ENCODE measurements at regions not wholly inside any gene's neighbourhood (a gene's known extent, or its start where the extent isn't known, plus 50 kb on each side); places are given as distances from the start of the nearest gene placed in this dataset.
"Not testable (repeated sequence)": the region's sequence is repeated elsewhere in the genome, so short reads cannot be mapped to it uniquely, and the experiment has no call there.

DNA sequence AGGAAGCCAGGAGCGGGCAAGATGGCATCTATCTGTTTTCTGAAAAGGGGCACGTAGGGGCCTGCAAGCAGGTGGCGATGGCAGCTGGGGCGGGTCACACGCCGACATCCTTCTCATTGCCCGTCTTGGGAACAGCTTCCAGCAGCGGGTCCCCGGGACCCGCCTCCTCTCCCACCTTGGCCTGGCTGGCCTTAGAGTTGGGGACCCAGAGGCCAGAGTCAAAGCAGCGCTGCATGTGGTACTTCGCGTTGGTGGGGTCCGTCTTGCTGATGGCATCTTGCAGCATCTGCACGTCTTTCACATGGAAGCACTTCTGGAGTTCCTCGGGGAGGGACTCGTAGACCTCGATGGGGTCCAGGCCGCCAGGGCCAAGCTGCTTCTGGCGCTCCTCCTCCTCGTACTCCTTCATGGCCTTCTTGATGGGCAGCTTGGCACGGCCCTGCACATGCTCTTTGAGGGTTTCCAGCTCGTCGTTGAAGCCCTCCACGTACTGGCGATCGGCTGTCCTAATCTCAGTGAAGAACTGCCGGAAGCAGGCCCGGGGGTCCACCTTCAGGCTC lies 127.6 kb upstream of the CLINT1 start:
- Histone ChIP-seq H3K9ac (ENCODE audit: insufficient read length) (no peak overlapping the region), H3K4me3 (no peak overlapping the region), H3K27ac (no peak overlapping the region), H3K36me3 (ENCODE audit: insufficient read depth, low read length) (no peaks in the 10 kb centered on the region), H3K9me3 (ENCODE audit: low read depth, low read length) (no peaks in the 10 kb centered on the region)
- DNase-seq (ENCODE audit: low read depth, low spot score), result no peak
- TF ChIP-seq FOXP2 (optimal IDR thresholded peaks at IDR 0.05; ENCODE audit: control extremely low read depth, extremely low read length, insufficient read depth) (no peak), EZH2 (IDR thresholded peaks at IDR 0.05) (no peak), POLR2AphosphoS5 (IDR thresholded peaks at IDR 0.05; ENCODE audit: borderline replicate concordance, low read depth, low read length) (no peak)

GRCh38 chr5:157984611-157985010 lies 125.7 kb upstream of the CLINT1 start:
- TF ChIP-seq FOXP2 (optimal IDR thresholded peaks at IDR 0.05; ENCODE audit: control extremely low read depth, extremely low read length, insufficient read depth) (no peak), EZH2 (IDR thresholded peaks at IDR 0.05) (no peak), POLR2AphosphoS5 (IDR thresholded peaks at IDR 0.05; ENCODE audit: borderline replicate concordance, low read depth, low read length) (no peak)
- H3K27ac ChIP-seq, result no peak overlapping the region
- DNase-seq (ENCODE audit: low read depth, low spot score), result no peak
- H3K9me3 ChIP-seq (ENCODE audit: low read depth, low read length), result no peaks in the 10 kb centered on the region
- H3K9ac ChIP-seq (ENCODE audit: insufficient read length), result no peak overlapping the region
- no peak overlapping the region for H3K4me3 ChIP-seq
- no peaks in the 10 kb centered on the region for H3K36me3 ChIP-seq (ENCODE audit: insufficient read depth, low read length)

- no peak for TF ChIP-seq EZH2 (IDR thresholded peaks at IDR 0.05)
- no peak for TF ChIP-seq FOXP2 (optimal IDR thresholded peaks at IDR 0.05; ENCODE audit: control extremely low read depth, extremely low read length, insufficient read depth)
- TF ChIP-seq POLR2AphosphoS5 (IDR thresholded peaks at IDR 0.05; ENCODE audit: borderline replicate concordance, low read depth, low read length), result no peak
Observed at GRCh38 chr5:157983906-157984551, 125.1 kb upstream of the CLINT1 start.

DNA sequence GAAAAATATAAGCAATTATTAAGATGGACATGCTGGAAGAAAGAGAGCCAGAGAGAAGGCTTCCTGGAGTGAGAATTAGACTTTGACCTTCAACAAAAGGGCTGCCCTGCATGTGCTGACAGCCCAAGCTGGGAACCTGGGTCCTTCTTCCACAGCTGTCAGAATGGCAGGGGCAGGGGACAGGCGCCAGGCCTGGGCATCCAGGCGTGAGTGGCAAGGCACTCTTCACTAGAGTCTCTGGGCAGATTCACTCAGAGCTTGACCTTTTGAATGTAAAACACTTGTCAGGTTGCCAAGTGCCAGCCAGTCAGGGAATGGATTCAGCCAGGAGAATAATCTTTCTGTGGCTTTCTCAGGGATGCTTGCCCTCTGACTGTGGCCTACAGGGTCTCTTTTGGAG lies 119.1 kb upstream of the CLINT1 start:
- no peaks in the 10 kb centered on the region for H3K9me3 ChIP-seq (ENCODE audit: low read depth, low read length)
- no peaks in the 10 kb centered on the region for H3K36me3 ChIP-seq (ENCODE audit: insufficient read depth, low read length)
- TF ChIP-seq EZH2 (IDR thresholded peaks at IDR 0.05), result no peak
- TF ChIP-seq POLR2AphosphoS5 (IDR thresholded peaks at IDR 0.05; ENCODE audit: borderline replicate concordance, low read depth, low read length), result no peak
- TF ChIP-seq FOXP2 (optimal IDR thresholded peaks at IDR 0.05; ENCODE audit: control extremely low read depth, extremely low read length, insufficient read depth), result no peak
- no peak overlapping the region for H3K4me3 ChIP-seq
- no peak for DNase-seq (ENCODE audit: low read depth, low spot score)
- no peak overlapping the region for H3K27ac ChIP-seq
- H3K9ac ChIP-seq (ENCODE audit: insufficient read length), result no peak overlapping the region

More at GRCh38 chr5:157983906-157984551, 125.1 kb upstream of the CLINT1 start:
- DNase-seq (ENCODE audit: low read depth, low spot score), result no peak
- H3K9me3 ChIP-seq (ENCODE audit: low read depth, low read length), result no peaks in the 10 kb centered on the region
- no peak overlapping the region for H3K27ac ChIP-seq
- no peaks in the 10 kb centered on the region for H3K36me3 ChIP-seq (ENCODE audit: insufficient read depth, low read length)
- no peak overlapping the region for H3K4me3 ChIP-seq
- no peak overlapping the region for H3K9ac ChIP-seq (ENCODE audit: insufficient read length)

DNA sequence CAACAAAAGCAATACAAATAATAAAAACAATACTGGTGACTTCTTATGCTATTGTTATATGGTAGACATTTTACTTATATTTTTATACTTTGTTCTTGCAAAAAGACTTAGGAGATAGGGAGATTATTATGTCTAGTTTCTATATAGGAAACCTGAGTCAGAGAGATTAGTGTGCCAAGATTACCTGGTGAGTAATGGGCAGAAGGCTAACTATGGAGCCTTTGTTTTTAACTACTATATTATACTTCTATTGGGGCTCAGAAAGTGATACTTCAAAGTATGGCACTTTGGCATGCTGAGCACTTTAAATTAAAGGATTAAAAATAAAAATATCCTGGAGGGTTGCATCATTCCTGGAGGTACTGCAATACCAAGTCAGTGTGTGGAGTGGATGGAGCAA lies 117.5 kb upstream of the CLINT1 start:
- TF ChIP-seq POLR2AphosphoS5 (IDR thresholded peaks at IDR 0.05; ENCODE audit: borderline replicate concordance, low read depth, low read length), result no peak
- no peak for TF ChIP-seq FOXP2 (optimal IDR thresholded peaks at IDR 0.05; ENCODE audit: control extremely low read depth, extremely low read length, insufficient read depth)
- TF ChIP-seq EZH2 (IDR thresholded peaks at IDR 0.05), result no peak
- no peak overlapping the region for H3K27ac ChIP-seq

DNA sequence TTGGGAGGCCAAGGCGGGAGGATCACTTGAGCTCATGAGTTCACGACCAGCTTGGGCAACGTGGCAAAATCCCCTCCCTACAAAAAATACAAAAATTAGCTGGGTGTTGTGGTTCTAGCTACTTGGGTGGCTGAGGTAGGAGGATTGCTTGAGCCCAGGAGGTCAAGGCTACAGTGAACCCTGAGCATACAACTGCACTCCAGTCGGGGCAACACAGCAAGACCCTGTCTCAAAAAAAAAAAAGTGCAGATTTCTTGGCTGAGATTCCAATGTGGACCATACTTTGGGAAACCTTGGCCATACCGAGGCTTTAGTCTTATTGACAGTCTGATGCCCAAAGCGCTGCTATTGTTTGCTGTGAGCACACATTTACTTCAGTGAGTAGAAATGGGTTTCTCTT lies 113.6 kb upstream of the CLINT1 start:
- TF ChIP-seq POLR2AphosphoS5 (IDR thresholded peaks at IDR 0.05; ENCODE audit: borderline replicate concordance, low read depth, low read length) (no peak), FOXP2 (optimal IDR thresholded peaks at IDR 0.05; ENCODE audit: control extremely low read depth, extremely low read length, insufficient read depth) (no peak), EZH2 (IDR thresholded peaks at IDR 0.05) (no peak)
- DNase-seq (ENCODE audit: low read depth, low spot score), result no peak
- H3K36me3 ChIP-seq (ENCODE audit: insufficient read depth, low read length), result no peaks in the 10 kb centered on the region
- H3K9ac ChIP-seq (ENCODE audit: insufficient read length), result no peak overlapping the region
- no peaks in the 10 kb centered on the region for H3K9me3 ChIP-seq (ENCODE audit: low read depth, low read length)
- no peak overlapping the region for H3K27ac ChIP-seq
- H3K4me3 ChIP-seq, result no peak overlapping the region

More for the DNA sequence above, 117.5 kb upstream of the CLINT1 start:
- Histone ChIP-seq H3K9ac (ENCODE audit: insufficient read length) (no peak overlapping the region), H3K36me3 (ENCODE audit: insufficient read depth, low read length) (no peaks in the 10 kb centered on the region), H3K9me3 (ENCODE audit: low read depth, low read length) (no peaks in the 10 kb centered on the region), H3K4me3 (no peak overlapping the region)
- DNase-seq (ENCODE audit: low read depth, low spot score), result no peak

DNA sequence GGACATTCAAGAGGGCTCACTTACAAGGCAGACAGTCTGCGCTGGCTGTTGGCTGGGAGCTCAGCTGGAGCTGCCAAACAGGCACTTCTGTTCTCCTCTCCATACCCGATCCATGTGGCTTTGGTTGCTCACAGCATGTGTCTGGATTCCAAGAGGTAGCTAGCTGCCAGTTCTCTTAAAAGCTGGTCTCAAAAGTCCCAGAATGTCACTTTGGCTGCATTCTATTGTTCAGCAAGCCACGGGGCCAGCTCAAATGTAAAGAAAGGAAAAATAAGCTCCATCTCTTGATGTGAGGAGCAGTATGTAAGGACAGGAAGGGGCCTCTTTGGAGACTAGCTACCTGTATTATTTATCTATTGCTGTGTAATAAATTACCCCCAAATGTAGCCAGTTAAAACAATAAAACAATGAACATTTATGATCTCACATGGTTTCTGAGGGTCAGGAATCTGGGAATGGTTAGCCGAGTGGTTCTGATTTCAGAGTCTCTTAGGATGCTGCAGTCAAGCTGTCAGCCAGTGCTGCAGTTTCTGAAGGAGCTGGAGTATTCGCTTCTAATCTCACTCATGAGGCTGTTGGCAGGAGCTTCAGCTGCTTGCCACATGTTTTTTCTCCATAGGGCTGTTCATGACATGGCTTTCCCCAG lies 112.7 kb upstream of the CLINT1 start:
- H3K4me3 ChIP-seq, result peak overlapping the region; percentile 41; the same call in 1 of the 2 replicates
- no peaks in the 10 kb centered on the region for H3K36me3 ChIP-seq (ENCODE audit: insufficient read depth, low read length)
- peak overlapping the region; percentile 11; the same call in 1 of the 2 replicates for H3K27ac ChIP-seq
- H3K9ac ChIP-seq (ENCODE audit: insufficient read length), result peak overlapping the region; percentile 3
- TF ChIP-seq POLR2AphosphoS5 (IDR thresholded peaks at IDR 0.05; ENCODE audit: borderline replicate concordance, low read depth, low read length) (no peak), EZH2 (IDR thresholded peaks at IDR 0.05) (no peak), FOXP2 (optimal IDR thresholded peaks at IDR 0.05; ENCODE audit: control extremely low read depth, extremely low read length, insufficient read depth) (no peak)
- no peak for DNase-seq (ENCODE audit: low read depth, low spot score)
- no peaks in the 10 kb centered on the region for H3K9me3 ChIP-seq (ENCODE audit: low read depth, low read length)

DNA sequence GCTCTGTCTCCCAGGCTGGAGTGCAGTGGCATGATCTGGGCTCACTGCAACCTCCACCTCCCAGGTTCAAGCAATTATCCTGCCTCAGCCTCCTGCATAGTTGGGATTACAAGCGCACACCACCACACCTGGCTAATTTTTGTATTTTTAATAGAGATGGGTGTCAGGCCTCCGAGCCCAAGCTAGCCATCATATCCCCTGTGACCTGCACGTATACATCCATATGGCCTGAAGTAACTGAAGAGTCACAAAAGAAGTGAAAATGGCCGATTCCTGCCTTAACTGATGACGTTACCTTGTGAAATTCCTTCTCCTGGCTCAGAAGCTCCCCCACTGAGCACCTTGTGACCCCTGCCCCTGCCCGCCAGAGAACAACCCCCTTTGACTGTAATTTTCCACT lies 109.6 kb upstream of the CLINT1 start:
- not testable (repeated sequence) for DNase-seq (ENCODE audit: low read depth, low spot score); H3K4me3 ChIP-seq; H3K27ac ChIP-seq; H3K9ac ChIP-seq (ENCODE audit: insufficient read length); H3K9me3 ChIP-seq (ENCODE audit: low read depth, low read length); H3K36me3 ChIP-seq (ENCODE audit: insufficient read depth, low read length)

Data from SK-N-MC (cell line).